Thyroid gland (tissue), 4 donors: ENCODE measurements at regions not wholly inside any gene's neighbourhood (a gene's known extent, or its start where the extent isn't known, plus 50 kb on each side); places are given as distances from the start of the nearest gene placed in this dataset.

Experiments used
- DNase-seq, 2 donors: peaks; one replicate each; pipeline ENCODE4 v3.0.0-alpha.2; 2019
- H3K27ac ChIP-seq, 3 donors: fragments of 200-600 bp; sonication (generic); 1 replicate in 2 of 3; 2 replicates in 1 of 3; pipeline ENCODE4 v1.5.1; 2016 to 2019; ENCODE audit warnings: mild to moderate bottlenecking in 1 of 3, moderate library complexity in 1 of 3
- H3K27me3 ChIP-seq: fragments of 200-600 bp; sonication (generic); one replicate; pipeline ENCODE4 v1.5.1; 2019
- H3K36me3 ChIP-seq, 2 donors: fragments of 200-600 bp; sonication (generic); one replicate each; pipeline ENCODE4 v1.5.1; 2016 to 2019
- H3K4me1 ChIP-seq, 2 donors: fragments of 200-600 bp; sonication (generic); one replicate each; pipeline ENCODE4 v1.5.1; 2017 to 2019
- H3K4me3 ChIP-seq, 3 donors: fragments of 200-600 bp; sonication (generic); replicated peaks in 1 of 3; 1 replicate in 2 of 3; 2 replicates in 1 of 3; pipeline ENCODE4 v1.5.1; 2016; ENCODE audit warnings: mild to moderate bottlenecking in 1 of 3
- H3K9me3 ChIP-seq: fragments of 200-600 bp; sonication (generic); one replicate; pipeline ENCODE4 v1.5.1; 2017
- CTCF ChIP-seq, 6 experiments: fragments of 200-600 bp in 3 of 6; fragments of 450-650 bp in 3 of 6; sonication (generic) in 3 of 6; IDR thresholded peaks; one replicate each; pipeline ENCODE4 v1.5.1; 2016 to 2019; ENCODE audit warnings: antibody characterized with exemption in 6 of 6, mild to moderate bottlenecking in 2 of 6, inconsistent platforms in 1 of 6, moderate library complexity in 1 of 6
- POLR2A ChIP-seq, 2 donors: fragments of 450-650 bp; IDR thresholded peaks; one replicate each; pipeline ENCODE4 v1.6.1; 2017; ENCODE audit warnings: antibody characterized with exemption in 2 of 2, mild to moderate bottlenecking in 2 of 2, moderate library complexity in 1 of 2
- WGBS, 2 donors: methylation state at CpG; one replicate each; pipeline ENCODE4 v1.1.5; 2017; 5-methylcytosine and 5-hydroxymethylcytosine counted together
- intact Hi-C: fragments of 100-400 bp; cut with DNase I; formaldehyde crosslinking; loops from one replicate; pipeline ENCODE4 v1.15.1; 2023

GRCh38 chr4:59387759-59388758 is 1812.1 kb upstream of the ADGRL3 start:
- intact Hi-C loops: no loop called here
- H3K9me3 ChIP-seq: no peaks in the 10 kb centered on the region
- DNase-seq: no peak
- H3K36me3 ChIP-seq: no peaks in the 10 kb centered on the region
- H3K27ac ChIP-seq: no peak overlapping the region
- no peaks in the 10 kb centered on the region for H3K27me3 ChIP-seq
- no peak overlapping the region for H3K4me3 ChIP-seq
- TF ChIP-seq POLR2A (IDR thresholded peaks at IDR 0.05) (no peak), CTCF (IDR thresholded peaks at IDR 0.05) (no peak)
- no peaks in the 10 kb centered on the region for H3K4me1 ChIP-seq
- WGBS, 2 donors: 90 to 91% methylated on average over 7 of the region's 7 CpGs

- no peaks in the 10 kb centered on the region for H3K9me3 ChIP-seq
- H3K27me3 ChIP-seq: no peaks in the 10 kb centered on the region
- no peak overlapping the region for H3K4me3 ChIP-seq
- H3K27ac ChIP-seq: no peak overlapping the region
- DNase-seq: no peak
- H3K4me1 ChIP-seq: no peaks in the 10 kb centered on the region
- intact Hi-C loops: no loop called here
- H3K36me3 ChIP-seq: no peaks in the 10 kb centered on the region
- TF ChIP-seq CTCF (IDR thresholded peaks at IDR 0.05) (no peak), POLR2A (IDR thresholded peaks at IDR 0.05) (no peak)
- 67 to 96% methylated on average over 1 to 3 of the region's 5 CpGs for WGBS, 2 donors
Observed at GRCh38 chr4:59393780-59394179, 1806.3 kb upstream of the ADGRL3 start.

- H3K9me3 ChIP-seq: no peaks in the 10 kb centered on the region
- TF ChIP-seq POLR2A (IDR thresholded peaks at IDR 0.05) (no peak), CTCF (IDR thresholded peaks at IDR 0.05) (no peak)
- DNase-seq: no peak
- no peaks in the 10 kb centered on the region for H3K27me3 ChIP-seq
- 61 to 66% methylated on average over 4 of the region's 4 CpGs for WGBS, 2 donors
- no peaks in the 10 kb centered on the region for H3K36me3 ChIP-seq
- H3K27ac ChIP-seq: no peak overlapping the region
- intact Hi-C loops: no loop called here
- no peaks in the 10 kb centered on the region for H3K4me1 ChIP-seq
- H3K4me3 ChIP-seq: no peak overlapping the region
Observed at GRCh38 chr4:59400334-59400733, 1799.8 kb upstream of the ADGRL3 start.

GRCh38 chr4:59409647-59410046 is 1790.5 kb upstream of the ADGRL3 start:
- Histone ChIP-seq H3K36me3 (no peaks in the 10 kb centered on the region), H3K27me3 (no peaks in the 10 kb centered on the region), H3K27ac (no peak overlapping the region), H3K4me1 (no peaks in the 10 kb centered on the region), H3K4me3 (no peak overlapping the region), H3K9me3 (no peaks in the 10 kb centered on the region)
- no peak for TF ChIP-seq CTCF (IDR thresholded peaks at IDR 0.05)
- TF ChIP-seq POLR2A (IDR thresholded peaks at IDR 0.05): no peak
- no peak for DNase-seq
- intact Hi-C loops: no loop called here

GRCh38 chr4:59412739-59413138 is 1787.4 kb upstream of the ADGRL3 start:
- H3K4me3 ChIP-seq: no peak overlapping the region
- no peaks in the 10 kb centered on the region for H3K4me1 ChIP-seq
- H3K27me3 ChIP-seq: no peaks in the 10 kb centered on the region
- intact Hi-C loops: no loop called here
- H3K27ac ChIP-seq: no peak overlapping the region
- no peaks in the 10 kb centered on the region for H3K36me3 ChIP-seq
- no peaks in the 10 kb centered on the region for H3K9me3 ChIP-seq
- TF ChIP-seq POLR2A (IDR thresholded peaks at IDR 0.05) (no peak), CTCF (IDR thresholded peaks at IDR 0.05) (no peak)
- 63 to 90% methylated on average over 4 to 5 of the region's 5 CpGs for WGBS, 2 donors
- no peak for DNase-seq
